Hepatocyte (in vitro differentiated cells): ENCODE measurements at regions not wholly inside any gene's neighbourhood (a gene's known extent, or its start where the extent isn't known, plus 50 kb on each side); places are given as distances from the start of the nearest gene placed in this dataset.

Experiments
- DNase-seq: peaks from one replicate; pipeline ENCODE4 v3.0.0-alpha.2; 2016; ENCODE audit warnings: low spot score
- H2AFZ ChIP-seq: fragments of 200-600 bp; sonication (generic); 2 replicates; pipeline ENCODE4 v1.6.0; 2016; ENCODE audit warnings: antibody characterized with exemption, mild to moderate bottlenecking
- H3K27ac ChIP-seq: fragments of 200-600 bp; sonication (generic); 2 replicates; pipeline ENCODE4 v1.5.1; 2016; ENCODE audit warnings: mild to moderate bottlenecking
- H3K27me3 ChIP-seq: fragments of 200-600 bp; sonication (generic); 2 replicates; pipeline ENCODE4 v1.6.1; 2016
- H3K36me3 ChIP-seq: fragments of 200-600 bp; sonication (generic); replicated peaks from 2 replicates; pipeline ENCODE4 v1.5.1; 2016; ENCODE audit warnings: low read depth; ENCODE audit not compliant: insufficient read depth
- H3K4me1 ChIP-seq: fragments of 200-600 bp; sonication (generic); 2 replicates; pipeline ENCODE4 v1.5.1; 2016; ENCODE audit warnings: mild to moderate bottlenecking, moderate library complexity; ENCODE audit not compliant: insufficient read depth
- H3K4me2 ChIP-seq: fragments of 200-600 bp; sonication (generic); 2 replicates; pipeline ENCODE4 v1.6.0; 2016
- H3K4me3 ChIP-seq: fragments of 200-600 bp; sonication (generic); 2 replicates; pipeline ENCODE4 v1.5.1; 2016; ENCODE audit warnings: mild to moderate bottlenecking
- H3K79me2 ChIP-seq: fragments of 200-600 bp; sonication (generic); 2 replicates; pipeline ENCODE4 v1.6.0; 2017; ENCODE audit warnings: mild to moderate bottlenecking
- H3K9me2 ChIP-seq: fragments of 200-600 bp; sonication (generic); replicated peaks from 2 replicates; pipeline ENCODE4 v1.6.0; 2017; ENCODE audit warnings: mild to moderate bottlenecking; ENCODE audit not compliant: insufficient read depth
- H3K9me3 ChIP-seq: fragments of 200-600 bp; sonication (generic); 2 replicates; pipeline ENCODE4 v1.5.1; 2016; ENCODE audit warnings: low read depth, mild to moderate bottlenecking
- H4K20me1 ChIP-seq: fragments of 200-600 bp; sonication (generic); 2 replicates; pipeline ENCODE4 v1.6.0; 2016; ENCODE audit warnings: mild to moderate bottlenecking; ENCODE audit not compliant: insufficient read depth, poor library complexity, severe bottlenecking
- EZH2 ChIP-seq: fragments of 200-600 bp; sonication (generic); IDR thresholded peaks from 2 replicates; pipeline ENCODE4 v1.6.1; 2016; ENCODE audit warnings: antibody characterized with exemption, mild to moderate bottlenecking, borderline replicate concordance
- EZH2phosphoT487 ChIP-seq: fragments of 200-600 bp; sonication (generic); IDR thresholded peaks from one replicate; pipeline ENCODE4 v1.6.1; 2018; ENCODE audit warnings: antibody characterized with exemption, mild to moderate bottlenecking, low read depth, moderate library complexity; ENCODE audit not compliant: unreplicated experiment, severe bottlenecking
- WGBS: methylation state at CpG from one replicate; pipeline ENCODE4 v1.1.6; 2016; ENCODE audit warnings: low lambda C conversion rate; ENCODE audit errors: missing lambda C conversion rate; 5-methylcytosine and 5-hydroxymethylcytosine counted together
- TF ChIP-seq, protein P1 (sequence below): fragments of 200-600 bp; sonication (generic); IDR thresholded peaks from 2 replicates; pipeline ENCODE4 v1.5.1; 2016; ENCODE audit warnings: antibody characterized with exemption, mild to moderate bottlenecking; ENCODE audit not compliant: poor library complexity

DNA sequence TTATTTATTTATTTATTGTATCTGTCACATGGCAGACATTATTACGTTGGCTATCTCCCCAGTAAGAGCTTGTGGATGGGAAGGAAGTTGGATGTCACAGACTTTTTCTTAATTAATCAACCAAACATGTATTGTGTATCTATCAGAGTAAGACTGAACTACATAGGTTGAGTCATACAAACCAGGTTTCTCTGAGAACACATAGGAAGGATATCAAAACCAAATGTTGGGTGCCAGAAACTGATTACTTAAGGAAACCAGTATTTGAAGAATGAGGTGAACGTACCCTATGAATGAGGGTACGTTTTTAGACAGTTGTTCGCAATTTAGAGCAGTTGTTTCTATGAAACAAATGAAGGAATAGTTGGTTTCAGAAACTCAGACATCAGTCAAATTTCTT lies 136.4 kb downstream of the SLC17A6 start:
- no peak overlapping the region for H3K4me3 ChIP-seq
- no peaks in the 10 kb centered on the region for H3K9me3 ChIP-seq
- H4K20me1 ChIP-seq = no peaks in the 10 kb centered on the region
- no peak overlapping the region for H2AFZ ChIP-seq
- H3K9me2 ChIP-seq = no peaks in the 10 kb centered on the region
- no peaks in the 10 kb centered on the region for H3K36me3 ChIP-seq
- no peaks in the 10 kb centered on the region for H3K79me2 ChIP-seq
- TF ChIP-seq, protein P1, sequence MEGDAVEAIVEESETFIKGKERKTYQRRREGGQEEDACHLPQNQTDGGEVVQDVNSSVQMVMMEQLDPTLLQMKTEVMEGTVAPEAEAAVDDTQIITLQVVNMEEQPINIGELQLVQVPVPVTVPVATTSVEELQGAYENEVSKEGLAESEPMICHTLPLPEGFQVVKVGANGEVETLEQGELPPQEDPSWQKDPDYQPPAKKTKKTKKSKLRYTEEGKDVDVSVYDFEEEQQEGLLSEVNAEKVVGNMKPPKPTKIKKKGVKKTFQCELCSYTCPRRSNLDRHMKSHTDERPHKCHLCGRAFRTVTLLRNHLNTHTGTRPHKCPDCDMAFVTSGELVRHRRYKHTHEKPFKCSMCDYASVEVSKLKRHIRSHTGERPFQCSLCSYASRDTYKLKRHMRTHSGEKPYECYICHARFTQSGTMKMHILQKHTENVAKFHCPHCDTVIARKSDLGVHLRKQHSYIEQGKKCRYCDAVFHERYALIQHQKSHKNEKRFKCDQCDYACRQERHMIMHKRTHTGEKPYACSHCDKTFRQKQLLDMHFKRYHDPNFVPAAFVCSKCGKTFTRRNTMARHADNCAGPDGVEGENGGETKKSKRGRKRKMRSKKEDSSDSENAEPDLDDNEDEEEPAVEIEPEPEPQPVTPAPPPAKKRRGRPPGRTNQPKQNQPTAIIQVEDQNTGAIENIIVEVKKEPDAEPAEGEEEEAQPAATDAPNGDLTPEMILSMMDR = no peak
- no peak for TF ChIP-seq EZH2
- TF ChIP-seq EZH2phosphoT487 = no peak
- H3K27me3 ChIP-seq = no peaks in the 10 kb centered on the region
- H3K4me1 ChIP-seq = peaks cover 17% of the 10 kb centered on the region
- WGBS = 90% methylated on average over 4 of the region's 4 CpGs
- DNase-seq = no peak
- H3K4me2 ChIP-seq = no peak overlapping the region
- H3K27ac ChIP-seq = no peak overlapping the region

DNA sequence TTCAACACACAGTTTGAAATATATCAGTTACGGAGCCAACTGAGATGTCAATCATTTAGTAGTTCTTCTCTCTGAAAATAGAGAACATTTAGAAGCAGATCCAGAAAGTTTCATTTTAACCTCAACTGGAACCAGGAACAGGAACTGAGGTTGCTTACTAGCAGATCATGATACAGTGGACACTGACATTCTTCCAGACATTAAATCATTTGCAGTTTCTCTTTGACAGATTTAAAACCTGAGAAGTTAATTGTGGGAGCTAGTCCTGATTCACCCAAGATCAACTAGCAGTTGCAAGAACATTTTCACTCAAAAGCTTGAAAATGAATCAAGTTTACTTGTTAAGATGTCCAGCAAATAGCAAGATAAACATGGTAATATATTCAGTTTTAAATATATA lies 135.4 kb downstream of the SLC17A6 start:
- no peaks in the 10 kb centered on the region for H3K36me3 ChIP-seq
- H3K4me1 ChIP-seq = peaks cover 11% of the 10 kb centered on the region
- no peaks in the 10 kb centered on the region for H3K79me2 ChIP-seq
- H3K9me2 ChIP-seq = no peaks in the 10 kb centered on the region
- H4K20me1 ChIP-seq = no peaks in the 10 kb centered on the region
- DNase-seq = no peak
- H3K27me3 ChIP-seq = no peaks in the 10 kb centered on the region
- TF ChIP-seq EZH2 = no peak
- no peak for TF ChIP-seq EZH2phosphoT487
- TF ChIP-seq, protein P1 = no peak
- no peak overlapping the region for H3K4me3 ChIP-seq
- H3K9me3 ChIP-seq = no peaks in the 10 kb centered on the region
- no peak overlapping the region for H2AFZ ChIP-seq
- no peak overlapping the region for H3K27ac ChIP-seq
- no peak overlapping the region for H3K4me2 ChIP-seq
- WGBS = 92% methylated on average over 1 of the region's 1 CpG

DNA sequence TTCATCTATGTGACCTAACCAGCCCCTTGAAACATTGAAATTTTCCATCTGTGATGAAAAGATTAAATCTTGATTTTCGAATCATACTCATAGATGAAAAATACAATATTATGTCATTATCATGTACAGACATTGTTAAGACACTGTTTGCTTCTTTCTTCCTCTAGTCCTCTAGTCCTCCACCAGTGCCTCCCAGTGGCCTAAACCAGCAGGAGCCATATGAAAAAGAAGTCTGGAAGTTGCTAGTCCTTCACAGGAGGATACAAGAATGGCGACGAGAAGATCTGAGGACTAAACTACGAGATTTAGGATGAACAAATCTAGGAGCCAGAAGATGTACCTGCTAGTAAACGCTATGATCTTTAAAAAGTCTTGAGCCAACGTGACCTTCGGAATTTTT lies 134.1 kb downstream of the SLC17A6 start:
- no peak overlapping the region for H2AFZ ChIP-seq
- no peak overlapping the region for H3K4me3 ChIP-seq
- no peak for DNase-seq
- H4K20me1 ChIP-seq = no peaks in the 10 kb centered on the region
- peaks cover under 1% of the 10 kb centered on the region for H3K4me1 ChIP-seq
- H3K9me2 ChIP-seq = no peaks in the 10 kb centered on the region
- H3K36me3 ChIP-seq = no peaks in the 10 kb centered on the region
- H3K27me3 ChIP-seq = no peaks in the 10 kb centered on the region
- no peaks in the 10 kb centered on the region for H3K79me2 ChIP-seq
- no peaks in the 10 kb centered on the region for H3K9me3 ChIP-seq
- WGBS = 84% methylated on average over 7 of the region's 7 CpGs
- TF ChIP-seq EZH2phosphoT487 (no peak), EZH2 (no peak)
- TF ChIP-seq, protein P1 = no peak
- no peak overlapping the region for H3K4me2 ChIP-seq
- H3K27ac ChIP-seq = no peak overlapping the region

DNA sequence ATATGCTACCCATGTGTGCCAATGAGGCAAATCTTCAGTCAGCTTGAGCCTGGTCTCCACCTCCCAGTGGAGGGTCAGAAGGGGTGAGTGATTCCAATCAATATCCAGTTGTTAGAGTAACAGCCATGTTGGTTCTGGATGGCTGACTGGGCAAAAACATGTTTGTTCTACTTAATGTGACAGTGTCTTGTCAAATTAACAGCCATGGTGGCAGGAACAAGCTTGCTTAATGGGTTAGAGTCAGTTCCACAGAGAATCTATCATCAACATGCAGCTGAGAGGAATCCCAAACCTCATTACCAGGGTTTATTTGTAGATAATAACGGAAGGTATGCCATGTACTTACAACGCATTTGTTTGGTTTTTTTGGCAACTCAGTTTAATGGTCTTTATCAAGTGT lies 133.2 kb downstream of the SLC17A6 start:
- Histone ChIP-seq H2AFZ (no peak overlapping the region), H3K4me2 (no peak overlapping the region), H3K4me3 (no peak overlapping the region), H3K79me2 (no peaks in the 10 kb centered on the region), H3K9me2 (no peaks in the 10 kb centered on the region), H3K27me3 (no peaks in the 10 kb centered on the region), H3K36me3 (no peaks in the 10 kb centered on the region), H4K20me1 (no peaks in the 10 kb centered on the region), H3K9me3 (no peaks in the 10 kb centered on the region), H3K4me1 (no peaks in the 10 kb centered on the region), H3K27ac (no peak overlapping the region)
- no peak for DNase-seq
- TF ChIP-seq, protein P1 = no peak
- TF ChIP-seq EZH2phosphoT487 = no peak
- TF ChIP-seq EZH2 = no peak
- 60% methylated on average over 2 of the region's 2 CpGs for WGBS
